IMR-90 (cell line): ENCODE measurements at regions not wholly inside any gene's neighbourhood (a gene's known extent, or its start where the extent isn't known, plus 50 kb on each side); places are given as distances from the start of the nearest gene placed in this dataset.

Experiments
- BHLHE40 ChIP-seq: fragments of 150-350 bp; IDR thresholded peaks from 2 replicates; pipeline ENCODE4 v1.6.1; 2016; ENCODE audit warnings: mild to moderate bottlenecking, low read depth, low read length
- CEBPB ChIP-seq: IDR thresholded peaks from 2 replicates; pipeline ENCODE4 v1.6.1; 2012; ENCODE audit warnings: low read depth, low read length, improper control_type of control experiment
- CHD1 ChIP-seq: IDR thresholded peaks from 2 replicates; pipeline ENCODE4 v1.6.1; 2012; ENCODE audit warnings: low read depth, low read length, improper control_type of control experiment
- CTCF ChIP-seq: conservative IDR thresholded peaks from 2 replicates; pipeline ENCODE4 v1.5.1; 2012; ENCODE audit warnings: mild to moderate bottlenecking, low read depth, low read length, improper control_type of control experiment
- ELK1 ChIP-seq: fragments of 150-350 bp; IDR thresholded peaks from 2 replicates; pipeline ENCODE4 v1.6.1; 2016; ENCODE audit warnings: low read depth, mild to moderate bottlenecking, low read length, moderate library complexity, borderline replicate concordance
- FOS ChIP-seq: fragments of 150-350 bp; IDR thresholded peaks from 2 replicates; pipeline ENCODE4 v1.6.1; 2016; ENCODE audit warnings: low read depth, low read length
- MAZ ChIP-seq: IDR thresholded peaks from 2 replicates; pipeline ENCODE4 v1.6.1; 2012; ENCODE audit warnings: low read depth, mild to moderate bottlenecking, low read length, improper control_type of control experiment, moderate library complexity, borderline replicate concordance
- MXI1 ChIP-seq: IDR thresholded peaks from 2 replicates; pipeline ENCODE4 v1.6.1; 2012; ENCODE audit warnings: low read depth, mild to moderate bottlenecking, low read length, moderate library complexity, borderline replicate concordance
- NFE2L2 ChIP-seq: fragments of 150-350 bp; IDR thresholded peaks from 2 replicates; pipeline ENCODE4 v1.6.1; 2016; ENCODE audit warnings: low read depth, mild to moderate bottlenecking, low read length
- POLR2A ChIP-seq: IDR thresholded peaks from 2 replicates; pipeline ENCODE4 v1.6.1; 2012; ENCODE audit warnings: mild to moderate bottlenecking, low read depth, low read length
- RCOR1 ChIP-seq: IDR thresholded peaks from 2 replicates; pipeline ENCODE4 v1.6.1; 2012; ENCODE audit warnings: mild to moderate bottlenecking, low read length, improper control_type of control experiment; ENCODE audit not compliant: insufficient replicate concordance
- RFX5 ChIP-seq: IDR thresholded peaks from 2 replicates; pipeline ENCODE4 v1.8.0; 2012; ENCODE audit warnings: low read depth, mild to moderate bottlenecking, low read length, moderate library complexity
- SMC3 ChIP-seq: fragments of 150-350 bp; IDR thresholded peaks from 2 replicates; pipeline ENCODE4 v1.6.1; 2016; ENCODE audit warnings: low read depth, mild to moderate bottlenecking, antibody characterized with exemption, low read length, moderate library complexity
- USF2 ChIP-seq: fragments of 150-350 bp; IDR thresholded peaks from 2 replicates; pipeline ENCODE4 v1.6.1; 2017; ENCODE audit warnings: mild to moderate bottlenecking, antibody characterized with exemption, low read length, low read depth

- TF ChIP-seq CTCF, result no peak
- TF ChIP-seq BHLHE40, result no peak
- TF ChIP-seq CEBPB, result no peak
- TF ChIP-seq USF2, result no peak
- no peak for TF ChIP-seq RFX5
- no peak for TF ChIP-seq ELK1
- TF ChIP-seq MAZ, result no peak
- TF ChIP-seq POLR2A, result no peak
- TF ChIP-seq CHD1, result no peak
- no peak for TF ChIP-seq MXI1
- TF ChIP-seq NFE2L2, result no peak
- no peak for TF ChIP-seq SMC3
- no peak for TF ChIP-seq FOS
- TF ChIP-seq RCOR1, result no peak
Observed at GRCh38 chr1:194105381-194105780, 919.0 kb upstream of the B3GALT2 start.
